ENCODE measurements at regions not wholly inside any gene's neighbourhood (a gene's known extent, or its start where the extent isn't known, plus 50 kb on each side); places are given as distances from the start of the nearest gene placed in this dataset.
"Not testable (repeated sequence)": the region's sequence is repeated elsewhere in the genome, so short reads cannot be mapped to it uniquely, and the experiment has no call there.

- Histone ChIP-seq H3K27me3 (no peaks in the 10 kb centered on the region), H3K4me3 (no peak overlapping the region; the same call in 1 of the 2 replicates), H3K9me3 (no peaks in the 10 kb centered on the region), H3K36me3 (peaks cover 45% of the 10 kb centered on the region)
- peak; percentile 8 for DNase-seq
Measured at GRCh38 chr17:77286391-77286640, 145.5 kb downstream of the SEC14L1 start.

- Histone ChIP-seq H3K4me3 (peak overlapping the region; percentile 9), H3K36me3 (peaks cover 50% of the 10 kb centered on the region), H3K9me3 (no peaks in the 10 kb centered on the region), H3K27me3 (no peaks in the 10 kb centered on the region)
- DNase-seq = peak; percentile 99
Measured at GRCh38 chr17:77286641-77287431, 146.1 kb downstream of the SEC14L1 start.

- Histone ChIP-seq H3K9me3 (no peaks in the 10 kb centered on the region), H3K27me3 (no peaks in the 10 kb centered on the region), H3K4me3 (peak overlapping the region; percentile 28)
Measured at GRCh38 chr17:77287432-77288068, 146.8 kb downstream of the SEC14L1 start.

GRCh38 chr17:77288115-77288619 lies 147.4 kb downstream of the SEC14L1 start:
- Histone ChIP-seq H3K9me3 (no peaks in the 10 kb centered on the region), H3K36me3 (peaks cover 56% of the 10 kb centered on the region), H3K4me3 (peak overlapping the region; percentile 28), H3K27me3 (no peaks in the 10 kb centered on the region)
- DNase-seq = no peak

More at GRCh38 chr17:77287432-77288068, 146.8 kb downstream of the SEC14L1 start:
- peaks cover 54% of the 10 kb centered on the region for H3K36me3 ChIP-seq
- DNase-seq = peak; percentile 97

- not testable (repeated sequence) for H3K9me3 ChIP-seq, DNase-seq, H3K27me3 ChIP-seq, H3K4me3 ChIP-seq
- H3K36me3 ChIP-seq = peaks cover 61% of the 10 kb centered on the region
Measured at GRCh38 chr17:77290759-77291558, 150.2 kb downstream of the SEC14L1 start.

- Histone ChIP-seq H3K27me3 (no peaks in the 10 kb centered on the region), H3K9me3 (no peaks in the 10 kb centered on the region), H3K36me3 (peaks cover 58% of the 10 kb centered on the region), H3K4me3 (no peak overlapping the region)
- no peak for DNase-seq
Measured at GRCh38 chr17:77291591-77292386, 151.0 kb downstream of the SEC14L1 start.

GRCh38 chr17:77294761-77295160 lies 154.0 kb downstream of the SEC14L1 start:
- no peaks in the 10 kb centered on the region for H3K9me3 ChIP-seq
- peaks cover 63% of the 10 kb centered on the region for H3K36me3 ChIP-seq
- no peaks in the 10 kb centered on the region for H3K27me3 ChIP-seq
- DNase-seq = no peak
- H3K4me3 ChIP-seq = no peak overlapping the region

GRCh38 chr17:77295241-77295853 lies 154.6 kb downstream of the SEC14L1 start:
- Histone ChIP-seq H3K36me3 (peaks cover 65% of the 10 kb centered on the region), H3K9me3 (no peaks in the 10 kb centered on the region), H3K27me3 (no peaks in the 10 kb centered on the region), H3K4me3 (no peak overlapping the region)
- DNase-seq = no peak

GRCh38 chr17:77296769-77297409 lies 156.1 kb downstream of the SEC14L1 start:
- DNase-seq = no peak
- H3K4me3 ChIP-seq = no peak overlapping the region
- H3K36me3 ChIP-seq = peaks cover 56% of the 10 kb centered on the region
- H3K9me3 ChIP-seq = no peaks in the 10 kb centered on the region
- no peaks in the 10 kb centered on the region for H3K27me3 ChIP-seq

GRCh38 chr17:77297693-77298666 lies 157.2 kb downstream of the SEC14L1 start:
- peak; percentile 39 for DNase-seq
- H3K27me3 ChIP-seq = no peaks in the 10 kb centered on the region

GRCh38 chr17:77298811-77299210 lies 158.0 kb downstream of the SEC14L1 start:
- H3K27me3 ChIP-seq = no peaks in the 10 kb centered on the region
- DNase-seq = no peak
- H3K4me3 ChIP-seq = no peak overlapping the region
- no peaks in the 10 kb centered on the region for H3K9me3 ChIP-seq
- H3K36me3 ChIP-seq = peaks cover 51% of the 10 kb centered on the region

More at GRCh38 chr17:77297693-77298666, 157.2 kb downstream of the SEC14L1 start:
- no peaks in the 10 kb centered on the region for H3K9me3 ChIP-seq
- H3K4me3 ChIP-seq = no peak overlapping the region
- peaks cover 58% of the 10 kb centered on the region for H3K36me3 ChIP-seq

- Histone ChIP-seq H3K36me3 (peaks cover 52% of the 10 kb centered on the region), H3K27me3 (no peaks in the 10 kb centered on the region), H3K4me3 (no peak overlapping the region), H3K9me3 (no peaks in the 10 kb centered on the region)
- no peak for DNase-seq
Measured at GRCh38 chr17:77299256-77300015, 158.7 kb downstream of the SEC14L1 start.

- peaks cover 46% of the 10 kb centered on the region for H3K36me3 ChIP-seq
- no peaks in the 10 kb centered on the region for H3K9me3 ChIP-seq
- no peak overlapping the region for H3K4me3 ChIP-seq
- no peak for DNase-seq
- no peaks in the 10 kb centered on the region for H3K27me3 ChIP-seq
Measured at GRCh38 chr17:77300016-77300686, 159.4 kb downstream of the SEC14L1 start.

All from MG63 (cell line).